Neural progenitor cell (in vitro differentiated cells): ENCODE measurements at regions not wholly inside any gene's neighbourhood (a gene's known extent, or its start where the extent isn't known, plus 50 kb on each side); places are given as distances from the start of the nearest gene placed in this dataset.
A peak's percentile ranks its signal among the peaks of the same experiment; 100 is the strongest.

Source experiments
- DNase-seq: peaks from one replicate; pipeline ENCODE4 v3.0.0-alpha.2; 2016; ENCODE audit warnings: low spot score
- H2AFZ ChIP-seq: fragments of 200-600 bp; sonication (generic); replicated peaks from 2 replicates; pipeline ENCODE4 v1.6.1; 2016; ENCODE audit warnings: antibody characterized with exemption
- H3F3A ChIP-seq: fragments of 200-600 bp; sonication (generic); 2 replicates; pipeline ENCODE4 v1.6.1; 2016; ENCODE audit warnings: antibody characterized with exemption, low read depth
- H3K27ac ChIP-seq: fragments of 200-600 bp; sonication (generic); 2 replicates; pipeline ENCODE4 v1.5.1; 2016; ENCODE audit warnings: mild to moderate bottlenecking
- H3K27me3 ChIP-seq: fragments of 200-600 bp; sonication (generic); 2 replicates; pipeline ENCODE4 v1.6.1; 2016; ENCODE audit warnings: mild to moderate bottlenecking, moderate library complexity
- H3K36me3 ChIP-seq: fragments of 200-600 bp; sonication (generic); 2 replicates; pipeline ENCODE4 v1.5.1; 2016
- H3K4me1 ChIP-seq: fragments of 200-600 bp; sonication (generic); 2 replicates; pipeline ENCODE4 v1.6.1; 2016; ENCODE audit warnings: mixed run types
- H3K4me2 ChIP-seq: fragments of 200-600 bp; sonication (generic); 2 replicates; pipeline ENCODE4 v1.6.1; 2016
- H3K4me3 ChIP-seq: fragments of 200-600 bp; sonication (generic); 2 replicates; pipeline ENCODE4 v1.5.1; 2016
- H3K79me2 ChIP-seq: fragments of 200-600 bp; sonication (generic); 2 replicates; pipeline ENCODE4 v1.6.1; 2016; ENCODE audit warnings: low read depth
- H3K9ac ChIP-seq: fragments of 200-600 bp; sonication (generic); 2 replicates; pipeline ENCODE4 v1.6.1; 2016
- H3K9me3 ChIP-seq: fragments of 200-600 bp; sonication (generic); 2 replicates; pipeline ENCODE4 v1.5.1; 2016; ENCODE audit warnings: low read depth
- H4K20me1 ChIP-seq: fragments of 200-600 bp; sonication (generic); 2 replicates; pipeline ENCODE4 v1.6.1; 2016; ENCODE audit warnings: low read depth
- H3K27ac Mint-ChIP-seq: 3 replicates; pipeline ENCODE4 v1.8.0; 2021; ENCODE audit warnings: mixed read lengths
- H3K27me3 Mint-ChIP-seq: 2 replicates; pipeline ENCODE4 v1.8.0; 2022; ENCODE audit warnings: low read depth, mild to moderate bottlenecking, inconsistent platforms, moderate library complexity, mixed read lengths; ENCODE audit not compliant: insufficient read depth
- H3K36me3 Mint-ChIP-seq: 3 replicates; pipeline ENCODE4 v1.8.0; 2021; ENCODE audit warnings: mixed read lengths
- H3K4me1 Mint-ChIP-seq: 3 replicates; pipeline ENCODE4 v1.8.0; 2021; ENCODE audit warnings: mixed read lengths
- H3K4me3 Mint-ChIP-seq: 3 replicates; pipeline ENCODE4 v1.8.0; 2021; ENCODE audit warnings: mild to moderate bottlenecking, moderate library complexity, mixed read lengths
- H3K9me3 Mint-ChIP-seq: 3 replicates; pipeline ENCODE4 v1.8.0; 2020; ENCODE audit warnings: mixed read lengths
- EZH2 ChIP-seq: fragments of 200-600 bp; sonication (generic); IDR thresholded peaks from 2 replicates; pipeline ENCODE4 v1.6.1; 2017; ENCODE audit warnings: antibody characterized with exemption, mild to moderate bottlenecking, moderate library complexity
- EZH2phosphoT487 ChIP-seq: fragments of 200-600 bp; sonication (generic); IDR thresholded peaks from 2 replicates; pipeline ENCODE4 v1.6.1; 2017; ENCODE audit warnings: antibody characterized with exemption
- TF ChIP-seq, protein P1 (sequence below): fragments of 200-600 bp; sonication (generic); IDR thresholded peaks from 2 replicates; pipeline ENCODE4 v1.5.1; 2017; ENCODE audit warnings: antibody characterized with exemption, mild to moderate bottlenecking

DNA sequence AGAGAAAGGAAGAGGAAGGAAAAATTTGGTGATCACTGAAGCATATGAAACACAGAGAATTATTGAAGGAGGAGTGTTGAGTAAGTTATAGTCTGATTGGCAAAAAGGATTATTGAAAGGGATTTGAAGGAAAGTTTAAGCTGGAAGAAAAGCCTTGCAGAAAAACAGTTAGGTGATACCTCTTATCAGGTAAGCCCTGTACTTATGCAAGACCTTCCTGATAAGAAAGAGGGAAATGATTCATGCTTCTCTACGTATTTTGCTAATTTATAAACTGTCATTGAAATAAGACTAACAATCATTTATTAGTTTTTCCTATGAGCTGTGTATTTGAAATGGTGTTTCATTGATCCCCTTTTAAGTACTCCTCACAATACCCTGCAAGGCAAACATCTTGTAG is 793.9 kb upstream of the NRXN1 start:
- Mint-ChIP-seq H3K36me3 (no peaks in the 10 kb centered on the region), H3K27ac (no peak overlapping the region), H3K27me3 (no peaks in the 10 kb centered on the region), H3K9me3 (no peaks in the 10 kb centered on the region), H3K4me3 (no peak overlapping the region), H3K4me1 (no peaks in the 10 kb centered on the region)
- Histone ChIP-seq H3K9me3 (no peaks in the 10 kb centered on the region), H3K79me2 (no peaks in the 10 kb centered on the region), H4K20me1 (no peaks in the 10 kb centered on the region), H3K9ac (no peak overlapping the region), H3K27me3 (no peaks in the 10 kb centered on the region), H3K4me3 (no peak overlapping the region), H2AFZ (no peak overlapping the region), H3K27ac (no peak overlapping the region), H3K36me3 (no peaks in the 10 kb centered on the region), H3K4me1 (no peaks in the 10 kb centered on the region), H3K4me2 (no peak overlapping the region), H3F3A (no peaks in the 10 kb centered on the region)
- TF ChIP-seq, protein P1, sequence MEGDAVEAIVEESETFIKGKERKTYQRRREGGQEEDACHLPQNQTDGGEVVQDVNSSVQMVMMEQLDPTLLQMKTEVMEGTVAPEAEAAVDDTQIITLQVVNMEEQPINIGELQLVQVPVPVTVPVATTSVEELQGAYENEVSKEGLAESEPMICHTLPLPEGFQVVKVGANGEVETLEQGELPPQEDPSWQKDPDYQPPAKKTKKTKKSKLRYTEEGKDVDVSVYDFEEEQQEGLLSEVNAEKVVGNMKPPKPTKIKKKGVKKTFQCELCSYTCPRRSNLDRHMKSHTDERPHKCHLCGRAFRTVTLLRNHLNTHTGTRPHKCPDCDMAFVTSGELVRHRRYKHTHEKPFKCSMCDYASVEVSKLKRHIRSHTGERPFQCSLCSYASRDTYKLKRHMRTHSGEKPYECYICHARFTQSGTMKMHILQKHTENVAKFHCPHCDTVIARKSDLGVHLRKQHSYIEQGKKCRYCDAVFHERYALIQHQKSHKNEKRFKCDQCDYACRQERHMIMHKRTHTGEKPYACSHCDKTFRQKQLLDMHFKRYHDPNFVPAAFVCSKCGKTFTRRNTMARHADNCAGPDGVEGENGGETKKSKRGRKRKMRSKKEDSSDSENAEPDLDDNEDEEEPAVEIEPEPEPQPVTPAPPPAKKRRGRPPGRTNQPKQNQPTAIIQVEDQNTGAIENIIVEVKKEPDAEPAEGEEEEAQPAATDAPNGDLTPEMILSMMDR = no peak
- TF ChIP-seq EZH2 (no peak), EZH2phosphoT487 (no peak)
- DNase-seq = no peak

GRCh38 chr2:51813247-51813646 is 781.3 kb upstream of the NRXN1 start:
- DNase-seq = no peak
- H3K9me3 ChIP-seq = no peaks in the 10 kb centered on the region
- no peaks in the 10 kb centered on the region for H4K20me1 ChIP-seq
- H3K27ac Mint-ChIP-seq = no peak overlapping the region
- no peaks in the 10 kb centered on the region for H3K27me3 ChIP-seq
- H3K4me3 Mint-ChIP-seq = no peak overlapping the region
- no peak overlapping the region for H3K4me3 ChIP-seq
- no peaks in the 10 kb centered on the region for H3K4me1 ChIP-seq
- H3K9ac ChIP-seq = no peak overlapping the region
- H2AFZ ChIP-seq = no peak overlapping the region
- TF ChIP-seq, protein P1 = no peak
- TF ChIP-seq EZH2 (no peak), EZH2phosphoT487 (no peak)
- no peaks in the 10 kb centered on the region for H3K9me3 Mint-ChIP-seq
- H3K36me3 Mint-ChIP-seq = no peaks in the 10 kb centered on the region
- H3K4me2 ChIP-seq = no peak overlapping the region
- H3K27me3 Mint-ChIP-seq = peaks cover 2% of the 10 kb centered on the region
- no peak overlapping the region for H3K27ac ChIP-seq
- no peaks in the 10 kb centered on the region for H3K4me1 Mint-ChIP-seq
- H3K79me2 ChIP-seq = no peaks in the 10 kb centered on the region
- H3K36me3 ChIP-seq = no peaks in the 10 kb centered on the region
- no peaks in the 10 kb centered on the region for H3F3A ChIP-seq

GRCh38 chr2:51812138-51812866 is 780.4 kb upstream of the NRXN1 start:
- Histone ChIP-seq H3K36me3 (no peaks in the 10 kb centered on the region), H2AFZ (peak overlapping the region; percentile 52), H3K79me2 (no peaks in the 10 kb centered on the region), H3K9me3 (no peaks in the 10 kb centered on the region), H3K27me3 (no peaks in the 10 kb centered on the region), H3K9ac (no peak overlapping the region), H3K27ac (no peak overlapping the region), H3K4me2 (no peak overlapping the region), H3K4me3 (no peak overlapping the region), H4K20me1 (no peaks in the 10 kb centered on the region), H3F3A (no peaks in the 10 kb centered on the region), H3K4me1 (no peaks in the 10 kb centered on the region)
- Mint-ChIP-seq H3K4me1 (no peaks in the 10 kb centered on the region), H3K4me3 (no peak overlapping the region), H3K36me3 (no peaks in the 10 kb centered on the region), H3K9me3 (no peaks in the 10 kb centered on the region), H3K27ac (no peak overlapping the region), H3K27me3 (peaks cover 2% of the 10 kb centered on the region)
- TF ChIP-seq EZH2phosphoT487 (no peak), EZH2 (no peak)
- TF ChIP-seq, protein P1 = no peak
- no peak for DNase-seq
